ENCODE measurements at regions not wholly inside any gene's neighbourhood (a gene's known extent, or its start where the extent isn't known, plus 50 kb on each side); places are given as distances from the start of the nearest gene placed in this dataset.

GRCh38 chr13:74187564-74187963 is 53.4 kb upstream of the KLF12 start:
- Histone ChIP-seq H3K4me1 (replicated peaks in 1 of 2; ENCODE audit: control insufficient read depth in 2 of 2, insufficient read depth in 2 of 2, low read length in 2 of 2) (no peaks in the 10 kb centered on the region), H3K27me3 (ENCODE audit: control insufficient read depth in 2 of 2, insufficient read depth in 2 of 2, low read length in 2 of 2) (no peaks in the 10 kb centered on the region), H3K4me2 (ENCODE audit: insufficient read depth, low read length) (no peak overlapping the region), H2AFZ (ENCODE audit: low read depth, low read length) (no peak overlapping the region), H3K9me3 (replicated peaks; ENCODE audit: control insufficient read depth, insufficient read depth, low read depth, low read length) (no peaks in the 10 kb centered on the region), H3K36me3 (ENCODE audit: control insufficient read depth, insufficient read depth, low read length) (no peaks in the 10 kb centered on the region), H3K9me1 (ENCODE audit: control insufficient read depth, insufficient read depth, low read length) (no peaks in the 10 kb centered on the region), H3K27ac (ENCODE audit: extremely low read depth, low read depth, low read length) (no peak overlapping the region), H3K79me2 (ENCODE audit: control insufficient read depth, insufficient read depth, low read length) (no peaks in the 10 kb centered on the region), H3K9ac (ENCODE audit: insufficient read depth in 1 of 2, low read depth in 2 of 2, low read length in 2 of 2) (no peak overlapping the region), H4K20me1 (replicated peaks; ENCODE audit: control insufficient read depth, insufficient read depth, low read length) (no peaks in the 10 kb centered on the region), H3K4me3 (no peak overlapping the region)
- FAIRE-seq (no peak), ATAC-seq (no peak), DNase-seq (ENCODE audit: extremely low read depth in 1 of 4, low spot score in 3 of 4) (no peak)
- CTCF ChIA-PET (ENCODE audit: low intra/inter-chr PET ratio): no interaction called here
- TF ChIP-seq TAL1 (IDR thresholded peaks at IDR 0.05) (no peak), RFX1 (IDR thresholded peaks at IDR 0.05) (no peak), EZH2 (IDR thresholded peaks at IDR 0.05; ENCODE audit: borderline replicate concordance, low read depth, low read length) (no peak), ZC3H8 (IDR thresholded peaks at IDR 0.05) (no peak), TEAD4 (IDR thresholded peaks at IDR 0.05; ENCODE audit: low read length) (no peak), TEAD4 (CRISPR knock-in tag; IDR thresholded peaks at IDR 0.05; ENCODE audit: borderline replicate concordance) (no peak)
- TF ChIP-seq, protein P1, sequence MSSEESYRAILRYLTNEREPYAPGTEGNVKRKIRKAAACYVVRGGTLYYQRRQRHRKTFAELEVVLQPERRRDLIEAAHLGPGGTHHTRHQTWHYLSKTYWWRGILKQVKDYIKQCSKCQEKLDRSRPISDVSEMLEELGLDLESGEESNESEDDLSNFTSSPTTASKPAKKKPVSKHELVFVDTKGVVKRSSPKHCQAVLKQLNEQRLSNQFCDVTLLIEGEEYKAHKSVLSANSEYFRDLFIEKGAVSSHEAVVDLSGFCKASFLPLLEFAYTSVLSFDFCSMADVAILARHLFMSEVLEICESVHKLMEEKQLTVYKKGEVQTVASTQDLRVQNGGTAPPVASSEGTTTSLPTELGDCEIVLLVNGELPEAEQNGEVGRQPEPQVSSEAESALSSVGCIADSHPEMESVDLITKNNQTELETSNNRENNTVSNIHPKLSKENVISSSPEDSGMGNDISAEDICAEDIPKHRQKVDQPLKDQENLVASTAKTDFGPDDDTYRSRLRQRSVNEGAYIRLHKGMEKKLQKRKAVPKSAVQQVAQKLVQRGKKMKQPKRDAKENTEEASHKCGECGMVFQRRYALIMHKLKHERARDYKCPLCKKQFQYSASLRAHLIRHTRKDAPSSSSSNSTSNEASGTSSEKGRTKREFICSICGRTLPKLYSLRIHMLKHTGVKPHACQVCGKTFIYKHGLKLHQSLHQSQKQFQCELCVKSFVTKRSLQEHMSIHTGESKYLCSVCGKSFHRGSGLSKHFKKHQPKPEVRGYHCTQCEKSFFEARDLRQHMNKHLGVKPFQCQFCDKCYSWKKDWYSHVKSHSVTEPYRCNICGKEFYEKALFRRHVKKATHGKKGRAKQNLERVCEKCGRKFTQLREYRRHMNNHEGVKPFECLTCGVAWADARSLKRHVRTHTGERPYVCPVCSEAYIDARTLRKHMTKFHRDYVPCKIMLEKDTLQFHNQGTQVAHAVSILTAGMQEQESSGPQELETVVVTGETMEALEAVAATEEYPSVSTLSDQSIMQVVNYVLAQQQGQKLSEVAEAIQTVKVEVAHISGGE (CRISPR knock-in tag; IDR thresholded peaks at IDR 0.05): no peak
- TF ChIP-seq, protein P2, sequence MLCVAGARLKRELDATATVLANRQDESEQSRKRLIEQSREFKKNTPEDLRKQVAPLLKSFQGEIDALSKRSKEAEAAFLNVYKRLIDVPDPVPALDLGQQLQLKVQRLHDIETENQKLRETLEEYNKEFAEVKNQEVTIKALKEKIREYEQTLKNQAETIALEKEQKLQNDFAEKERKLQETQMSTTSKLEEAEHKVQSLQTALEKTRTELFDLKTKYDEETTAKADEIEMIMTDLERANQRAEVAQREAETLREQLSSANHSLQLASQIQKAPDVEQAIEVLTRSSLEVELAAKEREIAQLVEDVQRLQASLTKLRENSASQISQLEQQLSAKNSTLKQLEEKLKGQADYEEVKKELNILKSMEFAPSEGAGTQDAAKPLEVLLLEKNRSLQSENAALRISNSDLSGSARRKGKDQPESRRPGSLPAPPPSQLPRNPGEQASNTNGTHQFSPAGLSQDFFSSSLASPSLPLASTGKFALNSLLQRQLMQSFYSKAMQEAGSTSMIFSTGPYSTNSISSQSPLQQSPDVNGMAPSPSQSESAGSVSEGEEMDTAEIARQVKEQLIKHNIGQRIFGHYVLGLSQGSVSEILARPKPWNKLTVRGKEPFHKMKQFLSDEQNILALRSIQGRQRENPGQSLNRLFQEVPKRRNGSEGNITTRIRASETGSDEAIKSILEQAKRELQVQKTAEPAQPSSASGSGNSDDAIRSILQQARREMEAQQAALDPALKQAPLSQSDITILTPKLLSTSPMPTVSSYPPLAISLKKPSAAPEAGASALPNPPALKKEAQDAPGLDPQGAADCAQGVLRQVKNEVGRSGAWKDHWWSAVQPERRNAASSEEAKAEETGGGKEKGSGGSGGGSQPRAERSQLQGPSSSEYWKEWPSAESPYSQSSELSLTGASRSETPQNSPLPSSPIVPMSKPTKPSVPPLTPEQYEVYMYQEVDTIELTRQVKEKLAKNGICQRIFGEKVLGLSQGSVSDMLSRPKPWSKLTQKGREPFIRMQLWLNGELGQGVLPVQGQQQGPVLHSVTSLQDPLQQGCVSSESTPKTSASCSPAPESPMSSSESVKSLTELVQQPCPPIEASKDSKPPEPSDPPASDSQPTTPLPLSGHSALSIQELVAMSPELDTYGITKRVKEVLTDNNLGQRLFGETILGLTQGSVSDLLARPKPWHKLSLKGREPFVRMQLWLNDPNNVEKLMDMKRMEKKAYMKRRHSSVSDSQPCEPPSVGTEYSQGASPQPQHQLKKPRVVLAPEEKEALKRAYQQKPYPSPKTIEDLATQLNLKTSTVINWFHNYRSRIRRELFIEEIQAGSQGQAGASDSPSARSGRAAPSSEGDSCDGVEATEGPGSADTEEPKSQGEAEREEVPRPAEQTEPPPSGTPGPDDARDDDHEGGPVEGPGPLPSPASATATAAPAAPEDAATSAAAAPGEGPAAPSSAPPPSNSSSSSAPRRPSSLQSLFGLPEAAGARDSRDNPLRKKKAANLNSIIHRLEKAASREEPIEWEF (CRISPR knock-in tag; IDR thresholded peaks at IDR 0.05): no peak
- TF ChIP-seq, protein P3, sequence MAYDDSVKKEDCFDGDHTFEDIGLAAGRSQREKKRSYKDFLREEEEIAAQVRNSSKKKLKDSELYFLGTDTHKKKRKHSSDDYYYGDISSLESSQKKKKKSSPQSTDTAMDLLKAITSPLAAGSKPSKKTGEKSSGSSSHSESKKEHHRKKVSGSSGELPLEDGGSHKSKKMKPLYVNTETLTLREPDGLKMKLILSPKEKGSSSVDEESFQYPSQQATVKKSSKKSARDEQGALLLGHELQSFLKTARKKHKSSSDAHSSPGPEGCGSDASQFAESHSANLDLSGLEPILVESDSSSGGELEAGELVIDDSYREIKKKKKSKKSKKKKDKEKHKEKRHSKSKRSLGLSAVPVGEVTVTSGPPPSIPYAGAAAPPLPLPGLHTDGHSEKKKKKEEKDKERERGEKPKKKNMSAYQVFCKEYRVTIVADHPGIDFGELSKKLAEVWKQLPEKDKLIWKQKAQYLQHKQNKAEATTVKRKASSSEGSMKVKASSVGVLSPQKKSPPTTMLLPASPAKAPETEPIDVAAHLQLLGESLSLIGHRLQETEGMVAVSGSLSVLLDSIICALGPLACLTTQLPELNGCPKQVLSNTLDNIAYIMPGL (CRISPR knock-in tag; IDR thresholded peaks at IDR 0.05): no peak
- BruUV-seq (replicated peaks): no TSS peak
- intact Hi-C loops (cut with micrococcal nuclease) (no loop called here), in situ Hi-C loops (cut with MboI) (no loop called here)
- POLR2A ChIA-PET: no interaction called here
- WGBS (ENCODE audit: insufficient coverage, low coverage, missing lambda C conversion rate): 0% methylated on average over 2 of the region's 2 CpGs

Measured in K562 (cell line).